ENCODE measurements at regions not wholly inside any gene's neighbourhood (a gene's known extent, or its start where the extent isn't known, plus 50 kb on each side); places are given as distances from the start of the nearest gene placed in this dataset.
"Not testable (repeated sequence)": the region's sequence is repeated elsewhere in the genome, so short reads cannot be mapped to it uniquely, and the experiment has no call there.

GRCh38 chr15:62407962-62408361 is 242.9 kb upstream of the C2CD4B start:
- no peak for DNase-seq (ENCODE audit: low read depth)

DNA sequence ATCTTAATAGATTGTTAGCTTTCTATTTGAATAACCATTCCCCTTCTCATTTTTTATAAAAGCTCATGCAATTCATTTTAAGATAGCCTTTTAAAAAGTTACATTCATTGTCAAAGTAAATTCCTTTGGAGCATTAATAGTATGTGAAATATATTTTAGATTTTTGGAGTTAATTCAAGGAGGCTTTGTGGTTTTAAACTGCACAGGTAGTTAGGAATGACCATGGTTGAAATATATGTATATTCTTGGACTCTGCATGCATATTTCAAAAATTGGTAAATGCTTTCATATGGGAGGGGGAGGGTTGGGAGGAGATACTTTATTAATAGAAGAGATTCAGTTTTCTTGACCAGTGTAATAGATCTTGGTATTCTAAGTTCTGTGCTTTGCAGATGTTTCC is 244.4 kb upstream of the C2CD4B start:
- no peak for DNase-seq (ENCODE audit: low read depth)

DNA sequence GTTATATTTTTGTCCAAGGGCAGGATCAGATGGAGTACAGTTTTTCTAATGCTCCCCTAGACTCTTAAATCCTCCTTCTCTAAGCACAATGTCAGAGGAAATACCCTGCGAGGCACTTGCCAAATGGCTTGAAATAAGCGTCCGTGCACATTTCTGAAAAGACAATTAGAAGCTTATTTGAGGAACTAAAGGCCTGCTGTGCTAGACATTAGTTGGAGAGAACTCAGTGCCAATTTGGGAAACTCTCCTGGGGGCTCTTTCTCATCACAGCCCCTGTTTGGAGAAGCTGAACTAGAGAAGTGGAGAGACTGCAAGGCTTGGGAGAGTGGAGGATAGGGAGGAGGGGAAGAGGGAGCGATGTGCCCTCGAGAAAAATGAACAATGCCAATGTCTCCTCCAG is 247.6 kb upstream of the C2CD4B start:
- no peak for DNase-seq (ENCODE audit: low read depth)

- no peak for DNase-seq (ENCODE audit: low read depth)
Observed at GRCh38 chr15:62413153-62413552, 248.1 kb upstream of the C2CD4B start.

DNA sequence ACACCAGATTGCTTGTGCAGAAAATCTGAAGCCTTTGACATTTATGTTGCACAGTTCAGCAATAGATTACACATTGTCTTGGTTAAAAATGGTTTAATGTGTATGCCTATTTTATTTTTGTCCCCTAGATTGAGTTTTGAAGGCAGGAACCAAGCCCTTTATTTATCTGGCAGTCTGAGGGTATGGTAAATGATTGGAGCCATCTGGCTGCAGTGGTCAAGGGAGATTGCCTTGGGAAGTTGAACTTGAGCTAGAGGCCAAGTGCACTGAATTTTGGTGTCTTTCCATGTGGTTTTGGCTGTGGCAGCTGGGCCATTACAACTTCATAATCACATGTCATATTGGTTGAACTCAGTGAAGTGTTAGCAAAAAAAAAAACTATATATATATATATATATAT is 248.7 kb upstream of the C2CD4B start:
- DNase-seq (ENCODE audit: low read depth): no peak

DNA sequence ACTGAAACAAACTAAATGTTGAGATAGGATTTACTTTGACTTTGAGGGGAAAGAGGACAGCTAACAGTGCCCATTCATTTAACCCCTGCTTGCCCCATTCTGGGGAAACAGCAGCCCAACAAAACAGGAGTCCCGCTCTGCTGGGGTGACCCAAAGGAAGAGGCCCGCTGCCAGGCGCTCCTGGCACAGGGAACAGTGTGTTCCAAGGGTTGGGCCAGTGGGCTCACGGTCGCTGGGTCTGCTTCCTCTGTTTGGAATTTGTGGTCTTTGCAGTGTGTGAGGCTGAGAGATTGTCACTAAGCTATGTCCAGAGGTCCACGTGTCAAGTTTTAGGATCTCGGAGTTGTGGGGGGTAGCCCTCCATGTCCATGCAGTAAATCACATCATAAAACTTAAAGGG is 250.4 kb upstream of the C2CD4B start:
- DNase-seq (ENCODE audit: low read depth): no peak

GRCh38 chr15:62416526-62416925 is 251.4 kb upstream of the C2CD4B start:
- DNase-seq (ENCODE audit: low read depth): no peak

DNA sequence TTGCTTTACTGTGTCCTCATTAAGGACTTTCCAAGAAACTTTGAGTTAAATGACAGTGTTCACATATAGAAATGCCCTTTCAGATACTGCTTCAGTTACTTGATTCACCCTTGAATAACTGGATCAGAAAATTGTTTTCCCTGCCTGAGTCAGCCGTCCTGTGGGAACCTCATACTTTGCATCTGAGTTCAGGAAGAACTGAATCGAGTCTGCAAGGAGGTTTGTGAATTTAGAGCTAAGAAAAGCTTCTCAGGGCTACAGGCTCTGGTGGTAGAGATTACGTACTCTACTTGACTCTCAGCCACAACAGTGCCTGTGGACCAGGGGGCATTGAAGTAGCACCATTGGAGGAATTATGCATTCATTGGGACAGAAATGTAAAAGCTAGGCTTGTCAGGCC is 252.4 kb upstream of the C2CD4B start:
- DNase-seq (ENCODE audit: low read depth): no peak

DNA sequence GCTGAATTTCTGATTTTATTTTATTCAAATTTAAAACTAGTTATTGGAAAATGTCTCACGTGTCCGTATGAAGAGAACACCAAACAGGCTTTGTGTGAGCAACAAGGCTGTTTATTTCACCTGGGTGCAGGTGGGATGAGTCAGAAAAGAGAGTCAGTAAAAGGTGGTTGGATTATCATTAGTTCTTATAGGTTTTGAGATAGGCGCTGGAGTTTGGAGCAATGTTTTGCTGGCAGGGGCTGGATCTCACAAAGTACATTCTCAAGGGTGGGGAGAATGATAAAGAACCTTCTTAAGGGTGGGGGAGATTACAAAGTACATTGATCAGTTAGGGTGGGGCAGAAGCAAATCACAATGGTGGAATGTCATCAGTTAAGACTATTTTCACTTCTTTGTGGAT is 253.4 kb upstream of the C2CD4B start:
- DNase-seq (ENCODE audit: low read depth): not testable (repeated sequence)

DNA sequence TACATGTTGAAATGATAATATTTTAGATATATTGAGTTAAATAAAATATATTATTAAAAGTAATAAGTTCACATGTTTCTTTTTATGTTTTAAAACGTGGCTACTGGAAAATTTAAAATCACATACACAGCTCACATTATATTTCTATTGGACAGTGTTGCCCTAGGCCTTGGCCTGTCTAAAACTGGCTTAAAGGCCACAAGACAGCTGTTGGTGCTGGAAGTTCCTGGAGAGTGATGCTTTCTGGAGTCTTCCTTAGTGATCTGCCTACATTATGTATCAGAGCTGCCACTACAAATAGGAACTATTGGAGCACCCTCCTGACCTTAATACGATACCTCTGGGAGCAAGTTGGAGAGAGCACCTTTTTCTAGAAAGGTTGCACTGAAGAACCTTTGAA is 254.1 kb upstream of the C2CD4B start:
- no peak for DNase-seq (ENCODE audit: low read depth)

GRCh38 chr15:62420371-62420770 is 255.3 kb upstream of the C2CD4B start:
- DNase-seq (ENCODE audit: low read depth): not testable (repeated sequence)

GRCh38 chr15:62421289-62421688 is 256.2 kb upstream of the C2CD4B start:
- no peak for DNase-seq (ENCODE audit: low read depth)

DNA sequence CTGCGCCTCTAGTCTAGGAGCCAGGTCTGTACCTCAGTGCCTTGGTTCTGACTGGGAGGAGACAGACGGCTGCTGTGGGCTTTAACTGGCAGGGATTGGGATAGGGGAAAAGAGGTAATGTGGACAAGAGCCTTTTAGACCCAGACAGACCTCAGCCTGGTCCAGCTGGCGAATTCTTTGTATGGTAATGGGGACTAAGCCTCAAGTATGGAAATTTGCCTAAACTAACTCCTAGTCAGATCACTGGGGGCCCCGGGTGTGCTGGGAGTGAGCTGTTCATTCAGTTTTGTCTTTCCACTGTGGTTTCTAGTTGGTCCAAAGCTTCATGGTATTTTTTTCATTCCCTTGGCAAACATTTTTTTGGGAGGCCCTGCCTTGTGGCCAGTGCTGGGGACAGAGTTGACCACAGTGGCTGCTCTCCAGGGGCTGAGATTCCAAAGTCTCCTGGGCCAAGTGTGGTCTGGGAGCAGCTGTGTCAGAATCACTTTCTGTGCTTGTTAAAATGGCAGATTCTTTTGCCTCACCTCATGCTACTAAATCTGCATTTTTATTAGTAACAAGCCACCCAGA is 261.4 kb upstream of the C2CD4B start:
- no peak for DNase-seq (ENCODE audit: low read depth)

- no peak for DNase-seq (ENCODE audit: low read depth)
Observed at GRCh38 chr15:62428259-62428658, 263.2 kb upstream of the C2CD4B start.

- no peak for DNase-seq (ENCODE audit: low read depth)
Observed at GRCh38 chr15:62428851-62429598, 263.9 kb upstream of the C2CD4B start.

DNA sequence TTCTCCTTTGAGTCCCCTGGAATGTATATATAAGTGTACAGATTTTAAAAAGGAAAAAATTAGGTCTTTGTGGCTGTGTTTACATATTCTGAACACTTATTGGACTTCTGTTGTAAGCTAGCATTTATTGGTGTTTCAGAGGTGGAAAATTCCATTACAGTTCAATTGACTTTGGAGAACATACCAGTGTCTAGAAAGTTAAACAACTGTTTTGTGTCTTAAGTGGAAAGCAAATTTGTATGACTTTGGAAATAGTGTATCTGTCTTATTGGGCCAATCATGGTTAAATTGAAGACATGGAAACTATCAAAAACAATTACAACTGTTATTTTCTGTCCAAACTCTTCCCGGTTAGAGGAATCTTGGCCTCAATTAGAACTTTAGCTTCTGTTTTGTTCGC is 265.0 kb upstream of the C2CD4B start:
- no peak for DNase-seq (ENCODE audit: low read depth)

DNA sequence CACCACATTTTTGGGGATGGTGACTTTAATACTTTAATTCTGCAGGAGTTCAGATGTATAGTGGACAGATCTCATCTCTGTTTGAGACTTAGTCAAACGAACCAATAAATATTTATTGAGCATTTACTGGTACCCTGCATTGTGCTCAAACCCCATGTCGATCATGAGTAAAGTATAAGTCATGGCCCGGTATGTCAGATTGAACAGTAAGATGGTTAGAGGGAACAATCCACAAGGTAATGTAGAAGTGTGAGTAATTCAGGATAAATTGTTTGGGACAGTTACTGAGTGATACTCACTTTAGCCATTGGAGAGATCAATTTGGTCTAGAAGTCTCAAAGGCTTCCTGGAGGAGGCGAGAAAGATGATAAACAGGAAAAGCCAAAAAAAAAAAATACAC is 265.5 kb upstream of the C2CD4B start:
- no peak for DNase-seq (ENCODE audit: low read depth)

- no peak for DNase-seq (ENCODE audit: low read depth)
Observed at GRCh38 chr15:62431008-62431797, 266.1 kb upstream of the C2CD4B start.

DNA sequence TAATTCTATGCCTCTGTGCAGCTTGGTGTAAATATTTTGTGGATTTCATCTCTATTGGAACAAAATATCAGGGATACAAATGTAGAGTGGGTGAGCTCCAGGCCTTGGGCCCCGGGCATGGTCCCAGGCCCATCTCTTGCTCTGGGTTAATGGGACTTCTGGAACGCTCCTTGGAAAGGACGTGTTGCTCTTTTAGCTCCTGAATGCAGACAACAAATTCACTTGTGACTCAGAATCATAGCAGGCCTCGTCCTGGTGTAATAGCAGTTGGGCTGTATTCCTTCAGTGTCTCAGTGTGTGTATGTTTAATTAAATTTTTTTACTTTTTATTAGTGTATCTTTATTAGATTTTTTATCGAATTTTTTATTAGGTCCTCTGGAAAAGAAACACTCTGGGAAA is 266.7 kb upstream of the C2CD4B start:
- no peak for DNase-seq (ENCODE audit: low read depth)

DNA sequence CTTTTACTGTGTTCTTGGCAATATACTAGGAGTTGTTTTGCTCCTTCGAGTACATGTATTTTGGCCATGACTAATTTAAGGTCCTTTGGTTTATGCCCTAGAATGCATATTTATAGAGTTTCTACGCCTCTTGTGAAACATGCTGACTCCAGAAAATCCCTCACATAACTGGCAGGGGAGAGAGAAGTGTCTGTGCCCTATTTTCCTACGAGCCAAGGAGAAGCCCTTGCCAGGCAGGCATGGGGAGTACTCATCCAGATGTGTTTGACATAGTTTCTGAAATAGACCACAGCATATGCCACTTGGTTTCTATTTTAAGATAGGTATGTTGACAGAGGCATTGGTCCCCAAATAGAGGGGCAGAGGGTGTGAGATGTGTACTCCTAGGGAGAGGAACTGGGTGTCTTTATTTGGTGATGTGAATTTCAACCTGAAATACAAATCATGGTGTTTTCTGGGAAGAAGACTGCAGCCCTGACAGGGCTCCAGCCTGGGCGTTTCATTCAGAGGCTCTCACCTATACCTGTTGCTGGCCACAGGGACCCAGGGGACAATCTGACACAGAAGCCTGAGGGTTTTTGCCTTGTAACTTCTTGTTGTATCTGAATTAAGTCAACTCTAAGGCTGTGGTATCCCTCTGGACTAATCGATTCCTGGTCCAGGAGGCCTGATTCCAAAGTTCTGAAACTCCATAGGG is 267.8 kb upstream of the C2CD4B start:
- no peak for DNase-seq (ENCODE audit: low read depth)

DNA sequence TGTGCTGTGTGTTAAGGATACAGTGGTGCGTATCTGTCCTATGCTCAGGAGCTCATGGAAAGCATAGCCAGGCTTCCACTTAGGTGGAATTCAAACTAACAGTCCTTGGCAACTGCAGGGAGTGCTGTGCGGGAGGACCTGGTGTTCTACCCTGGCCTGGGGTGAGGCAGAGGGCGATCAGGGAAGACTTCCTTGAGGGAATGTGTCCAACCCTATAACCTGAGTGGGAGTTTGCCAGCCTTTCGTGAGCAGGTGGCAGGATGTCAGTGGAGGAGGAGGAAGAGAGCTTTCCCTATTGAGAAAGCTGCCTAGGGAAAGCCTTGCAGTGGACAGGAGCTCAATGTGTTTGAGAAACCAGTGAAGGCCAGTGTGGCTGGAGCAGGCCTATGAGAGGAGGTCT is 271.1 kb upstream of the C2CD4B start:
- DNase-seq (ENCODE audit: low read depth): no peak

- DNase-seq (ENCODE audit: low read depth): no peak
Observed at GRCh38 chr15:62437753-62438152, 272.7 kb upstream of the C2CD4B start.

- no peak for DNase-seq (ENCODE audit: low read depth)
Observed at GRCh38 chr15:62439543-62440016, 274.5 kb upstream of the C2CD4B start.
